ENCODE measurements at regions not wholly inside any gene's neighbourhood (a gene's known extent, or its start where the extent isn't known, plus 50 kb on each side); places are given as distances from the start of the nearest gene placed in this dataset.

DNA sequence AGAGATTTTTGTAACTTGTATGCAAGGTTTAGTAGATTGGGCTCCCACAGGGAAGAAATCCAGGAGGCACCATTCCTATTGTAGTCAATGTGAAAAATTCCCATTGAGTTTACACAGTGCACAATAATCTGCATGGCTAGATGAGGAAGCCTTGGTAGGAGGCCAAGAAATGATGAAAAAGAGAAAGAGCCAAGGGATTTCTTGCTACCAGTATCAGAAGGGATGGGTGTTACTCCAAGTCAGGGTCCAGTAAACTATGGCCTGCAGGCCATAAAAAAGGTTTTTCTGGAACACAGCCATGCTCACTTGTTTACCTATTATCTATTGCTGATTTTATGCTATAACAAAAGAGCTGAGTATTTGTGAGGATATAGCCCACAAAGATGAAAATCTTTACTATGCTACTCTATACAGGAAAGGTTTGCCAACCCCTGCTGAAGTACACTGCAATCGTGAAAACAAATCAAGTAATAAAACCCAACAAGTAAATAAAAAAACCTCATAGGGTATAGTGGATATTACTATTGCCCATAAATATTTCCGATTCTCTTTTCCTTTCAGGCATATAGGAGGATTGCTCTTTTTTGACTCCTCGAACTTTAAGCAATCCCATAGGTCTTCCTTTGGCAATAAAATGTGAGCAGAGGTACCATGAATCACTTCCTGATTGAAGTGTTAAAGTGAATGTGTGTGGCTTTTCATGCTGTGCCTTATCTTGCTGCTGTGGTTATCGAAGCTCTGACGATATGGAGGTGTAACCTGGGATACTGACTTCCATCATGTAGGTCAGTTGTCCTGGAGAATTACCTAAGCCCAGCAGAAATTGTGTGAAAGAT lies 256.3 kb upstream of the MAGI2 start:
- no peaks in the 10 kb centered on the region for H3K27me3 Mint-ChIP-seq (ENCODE audit: low read depth)
- H3K36me3 Mint-ChIP-seq (ENCODE audit: insufficient read depth), result no peaks in the 10 kb centered on the region
- no peaks in the 10 kb centered on the region for H3K4me1 Mint-ChIP-seq (ENCODE audit: low read depth)
- no peak overlapping the region for H3K4me3 Mint-ChIP-seq
- no peaks in the 10 kb centered on the region for H3K9me3 Mint-ChIP-seq
- no peak for ATAC-seq
- DNase-seq, result no peak

GRCh38 chr7:79702116-79702515 lies 248.6 kb upstream of the MAGI2 start:
- no peaks in the 10 kb centered on the region for H3K9me3 Mint-ChIP-seq
- DNase-seq (no peak), ATAC-seq (no peak)
- no peaks in the 10 kb centered on the region for H3K27me3 Mint-ChIP-seq (ENCODE audit: low read depth)
- no peak overlapping the region for H3K4me3 Mint-ChIP-seq
- no peaks in the 10 kb centered on the region for H3K4me1 Mint-ChIP-seq (ENCODE audit: low read depth)
- no peaks in the 10 kb centered on the region for H3K36me3 Mint-ChIP-seq (ENCODE audit: insufficient read depth)

GRCh38 chr7:79692015-79692414 lies 238.5 kb upstream of the MAGI2 start:
- Mint-ChIP-seq H3K27me3 (ENCODE audit: low read depth) (no peaks in the 10 kb centered on the region), H3K4me1 (ENCODE audit: low read depth) (no peaks in the 10 kb centered on the region), H3K4me3 (no peak overlapping the region), H3K36me3 (ENCODE audit: insufficient read depth) (no peaks in the 10 kb centered on the region), H3K9me3 (peaks cover 8% of the 10 kb centered on the region)
- ATAC-seq (peak; percentile 35 to 46), DNase-seq (no peak)

DNA sequence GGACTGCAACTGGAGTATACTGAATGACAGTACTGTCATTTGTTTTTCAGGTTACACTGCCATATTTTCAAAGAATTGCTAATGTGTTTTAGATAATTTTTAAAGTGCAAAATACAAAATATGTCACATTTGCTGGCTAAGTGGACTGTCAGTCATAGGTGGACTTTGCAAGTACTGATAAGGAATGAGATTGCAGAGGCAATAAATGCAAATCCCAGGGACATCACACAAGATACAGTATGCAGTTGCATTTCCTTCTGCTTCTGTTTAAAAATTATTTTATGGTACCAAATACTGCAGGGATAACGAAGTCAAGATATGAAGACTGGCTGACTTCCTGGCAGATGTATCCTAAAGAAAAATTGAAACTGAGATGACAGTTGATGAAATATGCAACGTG lies 237.6 kb upstream of the MAGI2 start:
- no peak for ATAC-seq
- Mint-ChIP-seq H3K4me1 (ENCODE audit: low read depth) (no peaks in the 10 kb centered on the region), H3K27me3 (ENCODE audit: low read depth) (no peaks in the 10 kb centered on the region), H3K36me3 (ENCODE audit: insufficient read depth) (no peaks in the 10 kb centered on the region), H3K9me3 (peaks cover 8% of the 10 kb centered on the region), H3K4me3 (no peak overlapping the region)
- DNase-seq, result no peak

- Mint-ChIP-seq H3K4me3 (no peak overlapping the region), H3K27me3 (ENCODE audit: low read depth) (no peaks in the 10 kb centered on the region), H3K36me3 (ENCODE audit: insufficient read depth) (no peaks in the 10 kb centered on the region), H3K9me3 (peaks cover 22% of the 10 kb centered on the region), H3K4me1 (ENCODE audit: low read depth) (no peaks in the 10 kb centered on the region)
- ATAC-seq (no peak), DNase-seq (no peak)
Measured at GRCh38 chr7:79684384-79684783, 230.9 kb upstream of the MAGI2 start.

DNA sequence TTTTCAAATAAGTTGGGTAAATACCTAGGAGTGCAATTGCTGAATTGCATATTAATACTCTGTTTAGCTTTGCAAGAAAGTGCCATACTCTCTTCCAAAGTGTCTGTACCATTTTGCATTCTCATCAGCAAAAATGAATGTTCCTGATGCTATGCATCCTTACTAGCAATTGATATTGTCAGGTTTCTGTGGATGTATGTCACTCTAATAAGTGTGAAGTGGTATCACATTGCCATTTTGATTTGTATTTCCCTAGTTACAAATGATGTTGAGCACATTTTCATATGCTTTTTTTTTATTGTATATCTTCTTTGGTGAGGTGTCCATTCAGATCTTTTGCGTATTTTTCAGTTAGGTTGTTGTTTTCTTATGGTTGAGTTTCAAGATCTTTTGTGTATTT lies 230.4 kb upstream of the MAGI2 start:
- Mint-ChIP-seq H3K9me3 (peaks cover 22% of the 10 kb centered on the region), H3K36me3 (ENCODE audit: insufficient read depth) (no peaks in the 10 kb centered on the region), H3K27me3 (ENCODE audit: low read depth) (no peaks in the 10 kb centered on the region), H3K4me3 (no peak overlapping the region), H3K4me1 (ENCODE audit: low read depth) (no peaks in the 10 kb centered on the region)
- ATAC-seq, result no peak
- DNase-seq, result no peak

DNA sequence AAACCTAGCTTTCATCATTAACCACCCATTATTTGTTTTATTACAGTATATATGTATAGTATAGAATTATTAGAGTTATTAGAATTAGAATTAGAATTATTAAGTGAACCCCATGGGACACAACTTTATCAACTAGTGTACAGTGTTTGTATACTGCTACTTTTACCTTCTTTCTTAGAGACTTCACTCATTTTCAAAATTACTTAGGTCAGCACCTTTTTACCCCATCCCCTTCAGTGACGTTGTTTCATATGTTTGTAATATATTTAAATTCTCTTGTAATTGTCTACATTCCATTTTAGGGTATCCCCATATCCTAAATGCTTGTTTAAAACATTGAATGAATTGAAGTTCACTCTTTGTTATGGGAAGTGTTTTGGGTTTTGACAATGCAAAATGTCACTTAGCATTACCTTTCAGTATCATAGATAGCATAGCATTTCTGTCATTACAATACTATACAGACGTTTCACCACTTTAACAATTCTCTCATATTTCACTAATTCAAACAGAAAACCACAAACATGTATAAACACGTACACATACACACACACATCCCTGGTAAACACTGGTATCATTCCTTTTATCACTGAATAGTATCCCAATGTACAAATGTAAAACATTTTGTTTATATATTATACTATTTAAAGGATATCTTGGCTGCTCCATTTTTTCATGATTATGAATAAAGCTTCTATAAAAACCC lies 229.9 kb upstream of the MAGI2 start:
- no peaks in the 10 kb centered on the region for H3K27me3 Mint-ChIP-seq (ENCODE audit: low read depth)
- H3K36me3 Mint-ChIP-seq (ENCODE audit: insufficient read depth), result no peaks in the 10 kb centered on the region
- H3K4me3 Mint-ChIP-seq, result no peak overlapping the region
- no peak for DNase-seq
- ATAC-seq, result no peak
- peaks cover 22% of the 10 kb centered on the region for H3K9me3 Mint-ChIP-seq
- H3K4me1 Mint-ChIP-seq (ENCODE audit: low read depth), result no peaks in the 10 kb centered on the region

DNA sequence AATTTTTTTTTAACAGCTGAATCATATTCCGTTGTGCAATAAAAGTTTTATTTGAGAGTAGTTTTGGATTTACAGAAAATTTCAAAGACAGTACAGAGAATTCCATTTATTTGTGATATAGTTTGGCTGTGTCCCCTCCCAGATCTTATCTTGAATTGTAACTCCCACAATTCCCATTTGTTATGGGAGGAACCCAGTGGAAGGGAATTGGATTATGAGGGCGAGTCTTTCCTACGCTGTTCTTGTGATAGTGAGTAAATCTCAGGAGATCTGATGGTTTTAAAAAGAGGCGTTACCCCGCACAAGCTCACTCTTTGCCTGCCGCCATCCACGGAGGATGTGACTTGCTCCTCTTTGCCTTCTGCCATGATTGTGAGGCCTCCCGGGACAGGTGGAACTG lies 228.0 kb upstream of the MAGI2 start:
- no peaks in the 10 kb centered on the region for H3K36me3 Mint-ChIP-seq (ENCODE audit: insufficient read depth)
- H3K4me1 Mint-ChIP-seq (ENCODE audit: low read depth), result no peaks in the 10 kb centered on the region
- no peak overlapping the region for H3K4me3 Mint-ChIP-seq
- H3K9me3 Mint-ChIP-seq, result peaks cover 25% of the 10 kb centered on the region
- ATAC-seq (no peak), DNase-seq (no peak)
- H3K27me3 Mint-ChIP-seq (ENCODE audit: low read depth), result no peaks in the 10 kb centered on the region

DNA sequence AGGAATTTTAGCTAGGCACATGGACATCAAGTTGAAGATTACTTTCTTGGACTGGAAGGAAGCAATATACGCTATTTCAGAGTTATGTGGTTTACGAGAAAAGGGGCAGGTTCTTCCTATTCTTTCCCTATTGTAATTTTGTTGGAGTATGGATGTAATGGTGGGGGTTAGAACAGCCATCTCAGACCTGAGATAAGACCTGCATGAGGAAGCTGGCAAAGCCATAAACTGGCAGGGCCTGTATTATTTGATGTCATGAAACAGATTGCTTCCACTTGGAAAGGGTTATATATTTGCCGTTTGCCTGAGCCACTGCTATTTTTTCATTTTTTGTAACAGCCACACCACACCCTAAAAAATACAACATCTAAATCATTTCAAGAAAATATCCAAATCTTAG lies 220.5 kb upstream of the MAGI2 start:
- no peak for ATAC-seq
- Mint-ChIP-seq H3K4me3 (no peak overlapping the region), H3K36me3 (ENCODE audit: insufficient read depth) (no peaks in the 10 kb centered on the region), H3K27me3 (ENCODE audit: low read depth) (no peaks in the 10 kb centered on the region), H3K4me1 (ENCODE audit: low read depth) (no peaks in the 10 kb centered on the region), H3K9me3 (peaks cover 13% of the 10 kb centered on the region)
- no peak for DNase-seq

- ATAC-seq, result no peak
- no peaks in the 10 kb centered on the region for H3K4me1 Mint-ChIP-seq (ENCODE audit: low read depth)
Measured at GRCh38 chr7:79673421-79673820, 220.0 kb upstream of the MAGI2 start.

GRCh38 chr7:79668292-79668691 lies 214.8 kb upstream of the MAGI2 start:
- Mint-ChIP-seq H3K4me1 (ENCODE audit: low read depth) (no peaks in the 10 kb centered on the region), H3K4me3 (no peak overlapping the region)
- no peak for ATAC-seq

More at GRCh38 chr7:79673421-79673820, 220.0 kb upstream of the MAGI2 start:
- DNase-seq, result no peak
- H3K4me3 Mint-ChIP-seq, result no peak overlapping the region
- no peaks in the 10 kb centered on the region for H3K36me3 Mint-ChIP-seq (ENCODE audit: insufficient read depth)
- H3K9me3 Mint-ChIP-seq, result peaks cover 13% of the 10 kb centered on the region
- H3K27me3 Mint-ChIP-seq (ENCODE audit: low read depth), result no peaks in the 10 kb centered on the region

GRCh38 chr7:79666472-79666871 lies 213.0 kb upstream of the MAGI2 start:
- Mint-ChIP-seq H3K9me3 (peaks cover 10% of the 10 kb centered on the region), H3K4me3 (no peak overlapping the region), H3K4me1 (ENCODE audit: low read depth) (no peaks in the 10 kb centered on the region), H3K27me3 (ENCODE audit: low read depth) (no peaks in the 10 kb centered on the region), H3K36me3 (ENCODE audit: insufficient read depth) (no peaks in the 10 kb centered on the region)
- no peak for ATAC-seq
- no peak for DNase-seq

More at GRCh38 chr7:79668292-79668691, 214.8 kb upstream of the MAGI2 start:
- DNase-seq, result no peak
- Mint-ChIP-seq H3K27me3 (ENCODE audit: low read depth) (no peaks in the 10 kb centered on the region), H3K9me3 (peaks cover 10% of the 10 kb centered on the region), H3K36me3 (ENCODE audit: insufficient read depth) (no peaks in the 10 kb centered on the region)

- no peak for ATAC-seq
- Mint-ChIP-seq H3K36me3 (ENCODE audit: insufficient read depth) (no peaks in the 10 kb centered on the region), H3K27me3 (ENCODE audit: low read depth) (no peaks in the 10 kb centered on the region), H3K9me3 (peaks cover 8% of the 10 kb centered on the region), H3K4me3 (no peak overlapping the region), H3K4me1 (ENCODE audit: low read depth) (no peaks in the 10 kb centered on the region)
- DNase-seq, result no peak
Measured at GRCh38 chr7:79664884-79665676, 211.6 kb upstream of the MAGI2 start.

DNA sequence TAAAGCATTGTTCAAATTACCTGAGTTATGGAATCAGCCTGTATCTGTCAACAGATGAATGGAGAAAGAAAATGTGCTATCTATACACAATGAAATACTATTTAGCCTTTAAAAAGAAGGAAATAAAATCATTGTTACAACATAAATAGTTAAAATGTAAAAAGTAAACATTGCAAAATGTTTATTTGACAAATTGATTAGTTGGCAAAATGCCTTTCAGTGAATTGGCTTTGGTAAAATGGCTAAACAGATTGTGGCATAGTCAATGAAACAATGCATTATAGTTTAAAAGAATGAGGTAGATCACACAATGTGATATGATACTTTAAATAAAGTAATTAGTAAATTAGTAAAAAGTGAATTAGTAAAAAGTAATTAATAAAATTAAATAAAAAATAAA lies 204.8 kb upstream of the MAGI2 start:
- DNase-seq, result no peak
- ATAC-seq, result no peak
- H3K4me3 Mint-ChIP-seq, result no peak overlapping the region
- no peaks in the 10 kb centered on the region for H3K27me3 Mint-ChIP-seq (ENCODE audit: low read depth)
- no peaks in the 10 kb centered on the region for H3K4me1 Mint-ChIP-seq (ENCODE audit: low read depth)
- H3K9me3 Mint-ChIP-seq, result peaks cover 10% of the 10 kb centered on the region
- no peaks in the 10 kb centered on the region for H3K36me3 Mint-ChIP-seq (ENCODE audit: insufficient read depth)
